Left ventricle myocardium superior (tissue), 1 donor: ENCODE measurements at regions not wholly inside any gene's neighbourhood (a gene's known extent, or its start where the extent isn't known, plus 50 kb on each side); places are given as distances from the start of the nearest gene placed in this dataset.
"Not testable (repeated sequence)": the region's sequence is repeated elsewhere in the genome, so short reads cannot be mapped to it uniquely, and the experiment has no call there.

Experiments
- ATAC-seq: fragments of 200-7000 bp; cut with Tn5 transposase; one replicate; pipeline ENCODE4 v1.9.1; 2020; ENCODE audit warnings: mild to moderate bottlenecking, moderate library complexity
- DNase-seq: peaks from one replicate; pipeline ENCODE4 v3.0.0-alpha.2; 2020
- intact Hi-C: fragments of 100-400 bp; cut with micrococcal nuclease; formaldehyde crosslinking; loops from one replicate; pipeline ENCODE4 v1.11.0; 2022
- donor health status: DM: no; HTN: yes; CAD: no; lungs with severe emphysema.

GRCh38 chr13:80924596-80924995, 583.7 kb upstream of the SPRY2 start:
- DNase-seq (no peak), ATAC-seq (peak; percentile 99)
- intact Hi-C loops, result no loop called here

- DNase-seq (no peak), ATAC-seq (peak; percentile 75)
- intact Hi-C loops, result no loop called here
These were observed 583.0 kb upstream of the SPRY2 start for GRCh38 chr13:80923907-80924306.

- ATAC-seq (no peak), DNase-seq (no peak)
- intact Hi-C loops, result no loop called here
These were observed 581.0 kb upstream of the SPRY2 start for GRCh38 chr13:80921971-80922370.

GRCh38 chr13:80921541-80921940, 580.6 kb upstream of the SPRY2 start:
- no peak for ATAC-seq
- intact Hi-C loops, result no loop called here
- DNase-seq, result no peak

GRCh38 chr13:80906860-80907259, 565.9 kb upstream of the SPRY2 start:
- ATAC-seq (no peak), DNase-seq (no peak)
- intact Hi-C loops, result no loop called here

- intact Hi-C loops, result no loop called here
- no peak for ATAC-seq
These were observed 563.5 kb upstream of the SPRY2 start for GRCh38 chr13:80904386-80904785.

GRCh38 chr13:80903911-80904310, 563.0 kb upstream of the SPRY2 start:
- intact Hi-C loops, result no loop called here
- ATAC-seq (no peak), DNase-seq (no peak)

More at GRCh38 chr13:80904386-80904785, 563.5 kb upstream of the SPRY2 start:
- DNase-seq, result no peak

- DNase-seq (no peak), ATAC-seq (peak; percentile 81)
- intact Hi-C loops, result no loop called here
These were observed 560.6 kb upstream of the SPRY2 start for GRCh38 chr13:80901530-80901929.

GRCh38 chr13:80901111-80901510, 560.2 kb upstream of the SPRY2 start:
- no peak for DNase-seq
- intact Hi-C loops, result no loop called here
- ATAC-seq, result peak; percentile 91

- intact Hi-C loops, result no loop called here
- DNase-seq, result no peak
- ATAC-seq, result peak; percentile 88
These were observed 559.6 kb upstream of the SPRY2 start for GRCh38 chr13:80900561-80900960.

- DNase-seq, intact Hi-C loops, ATAC-seq: not testable (repeated sequence)
These were observed 556.7 kb upstream of the SPRY2 start for GRCh38 chr13:80897641-80898040.

GRCh38 chr13:80894917-80895316, 554.0 kb upstream of the SPRY2 start:
- no peak for ATAC-seq
- DNase-seq, result no peak
- intact Hi-C loops, result no loop called here

GRCh38 chr13:80889829-80890228, 548.9 kb upstream of the SPRY2 start:
- intact Hi-C loops, result no loop called here
- DNase-seq (no peak), ATAC-seq (no peak)

- DNase-seq, result no peak
- intact Hi-C loops, result no loop called here
- ATAC-seq, result no peak
These were observed 547.5 kb upstream of the SPRY2 start for GRCh38 chr13:80888390-80888789.

GRCh38 chr13:80884056-80884785, 543.3 kb upstream of the SPRY2 start:
- no peak for DNase-seq
- no peak for ATAC-seq
- intact Hi-C loops, result no loop called here

- intact Hi-C loops, result no loop called here
- ATAC-seq, result no peak
- DNase-seq, result no peak
These were observed 542.6 kb upstream of the SPRY2 start for GRCh38 chr13:80883545-80883944.

- peak; percentile 65 for ATAC-seq
- intact Hi-C loops, result no loop called here
- DNase-seq, result no peak
These were observed 541.1 kb upstream of the SPRY2 start for GRCh38 chr13:80881942-80882445.

- intact Hi-C loops, result no loop called here
- DNase-seq, result no peak
These were observed 540.6 kb upstream of the SPRY2 start for GRCh38 chr13:80881495-80881894.

GRCh38 chr13:80881034-80881433, 540.1 kb upstream of the SPRY2 start:
- DNase-seq, result no peak
- no peak for ATAC-seq
- intact Hi-C loops, result no loop called here

More at GRCh38 chr13:80881495-80881894, 540.6 kb upstream of the SPRY2 start:
- ATAC-seq, result no peak

GRCh38 chr13:80877944-80878241, 537.0 kb upstream of the SPRY2 start:
- ATAC-seq (no peak), DNase-seq (no peak)
- intact Hi-C loops, result no loop called here

GRCh38 chr13:80877209-80877943, 536.5 kb upstream of the SPRY2 start:
- intact Hi-C loops, result no loop called here
- no peak for DNase-seq
- ATAC-seq, result no peak
